NCI-H345 (cell line): ENCODE measurements at regions not wholly inside any gene's neighbourhood (a gene's known extent, or its start where the extent isn't known, plus 50 kb on each side); places are given as distances from the start of the nearest gene placed in this dataset.

Experiments used
- DNase-seq: peaks from one replicate; lab custom pipeline; 2025; lab: John Stamatoyannopoulos, UW

- no peak for DNase-seq
These were observed 63.3 kb upstream of the ZNF804A start for GRCh38 chr2:184534986-184535385.

GRCh38 chr2:184540246-184540789 is 58.0 kb upstream of the ZNF804A start:
- DNase-seq = no peak

DNA sequence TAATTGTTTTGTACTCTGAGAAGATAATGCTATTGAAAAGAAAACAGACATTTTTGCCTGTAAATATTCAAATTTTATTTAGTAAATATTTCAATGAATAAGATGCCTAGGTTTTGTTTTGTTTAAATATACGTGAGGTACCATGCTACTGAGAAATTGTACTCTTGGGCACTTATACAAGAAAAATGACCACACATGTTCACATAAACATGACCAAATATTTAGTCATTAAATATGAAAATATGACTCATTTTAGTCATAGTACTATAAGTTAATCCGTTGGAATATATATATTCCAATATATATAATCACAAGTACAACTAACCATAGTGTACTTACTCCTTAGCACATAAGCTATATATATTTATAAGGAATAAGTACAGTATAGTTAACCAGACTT is 56.7 kb upstream of the ZNF804A start:
- DNase-seq = no peak

DNA sequence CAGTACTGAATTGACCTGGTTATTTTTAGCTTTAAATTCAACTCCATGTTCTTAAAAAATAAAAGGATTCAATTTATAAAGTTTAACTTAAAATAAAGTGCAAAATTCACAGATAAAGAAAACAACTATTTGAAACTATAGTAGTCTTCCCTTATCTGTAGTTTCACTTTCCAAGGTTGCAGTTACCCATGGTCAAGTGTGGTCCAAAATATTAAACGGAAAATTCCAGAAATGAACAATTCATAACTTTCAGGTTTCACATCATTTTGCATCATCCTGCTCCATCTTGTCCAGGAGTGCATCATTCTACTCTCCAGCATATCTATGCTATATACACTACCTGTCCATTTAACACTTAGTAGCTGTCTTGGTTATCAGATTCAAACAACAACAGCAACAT is 54.5 kb upstream of the ZNF804A start:
- DNase-seq = no peak
